HG03432 (cell line): ENCODE measurements at regions not wholly inside any gene's neighbourhood (a gene's known extent, or its start where the extent isn't known, plus 50 kb on each side); places are given as distances from the start of the nearest gene placed in this dataset.
"Not testable (repeated sequence)": the region's sequence is repeated elsewhere in the genome, so short reads cannot be mapped to it uniquely, and the experiment has no call there.

Experiments used
- ATAC-seq: cut with Tn5 transposase; IDR thresholded peaks from one replicate; pipeline ENCODE4 v1.9.1; 2021; ENCODE audit warnings: mild to moderate bottlenecking, moderate library complexity; ENCODE audit not compliant: unreplicated experiment

- ATAC-seq = no peak
Measured at GRCh38 chr12:105523164-105524057, 192.9 kb downstream of the C12orf75 start.

DNA sequence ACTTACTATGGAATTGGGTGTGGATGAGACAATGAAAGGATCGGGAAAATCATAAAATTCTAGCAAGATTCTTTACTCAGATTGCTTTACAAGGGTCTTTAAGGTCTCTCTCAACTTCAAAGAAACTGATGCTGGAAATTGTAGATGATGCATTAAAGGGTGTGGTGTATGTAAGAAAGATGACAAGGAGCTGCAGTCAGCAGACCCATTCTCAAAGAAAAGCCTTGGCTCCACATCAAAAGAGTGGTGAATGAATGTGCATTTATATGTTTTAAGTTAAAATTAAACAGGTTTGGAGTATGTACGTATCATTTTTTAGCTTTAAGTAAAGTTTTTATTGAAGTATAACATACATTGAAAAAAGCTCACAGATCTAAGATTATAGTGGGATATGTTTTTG, 194.5 kb downstream of the C12orf75 start:
- no peak for ATAC-seq

DNA sequence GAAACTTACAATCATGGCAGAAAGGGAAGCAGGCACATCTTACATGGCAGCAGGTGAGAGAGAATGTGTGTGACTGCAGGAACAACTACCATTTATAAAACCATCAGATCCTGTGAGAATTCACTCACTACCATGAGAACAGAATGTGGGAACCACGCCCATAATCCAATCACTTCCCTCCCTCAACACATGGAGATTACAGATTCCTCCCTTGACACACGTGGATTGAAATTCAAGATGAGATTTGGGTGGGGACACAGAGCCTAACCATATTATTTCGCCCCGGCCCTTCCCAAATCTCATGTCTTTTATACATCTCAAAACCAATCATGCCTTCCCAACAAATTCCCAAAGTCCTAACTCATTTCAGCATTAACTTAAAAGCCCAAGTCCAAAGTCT, 203.6 kb downstream of the C12orf75 start:
- no peak for ATAC-seq

GRCh38 chr12:105535033-105535432, 204.5 kb downstream of the C12orf75 start:
- not testable (repeated sequence) for ATAC-seq

DNA sequence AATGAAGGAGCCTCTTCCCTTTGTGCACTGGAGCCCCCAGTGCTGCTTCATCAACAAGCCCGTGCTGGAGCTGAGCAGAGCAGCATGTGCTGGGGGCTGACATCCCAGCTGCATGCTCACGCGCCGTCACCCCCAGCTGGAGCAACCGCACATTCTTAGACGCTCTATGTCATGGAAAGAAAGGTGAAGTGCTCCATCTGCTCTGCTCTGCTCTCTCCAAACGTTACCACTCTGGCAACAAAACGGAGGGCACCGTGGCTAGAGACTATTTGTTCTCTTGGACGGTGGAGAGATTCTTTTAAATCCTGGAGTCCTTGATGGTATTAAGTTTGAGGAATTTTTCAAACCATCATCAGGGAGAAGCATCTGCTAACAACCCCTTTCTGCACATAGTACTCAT, 208.4 kb downstream of the C12orf75 start:
- no peak for ATAC-seq

DNA sequence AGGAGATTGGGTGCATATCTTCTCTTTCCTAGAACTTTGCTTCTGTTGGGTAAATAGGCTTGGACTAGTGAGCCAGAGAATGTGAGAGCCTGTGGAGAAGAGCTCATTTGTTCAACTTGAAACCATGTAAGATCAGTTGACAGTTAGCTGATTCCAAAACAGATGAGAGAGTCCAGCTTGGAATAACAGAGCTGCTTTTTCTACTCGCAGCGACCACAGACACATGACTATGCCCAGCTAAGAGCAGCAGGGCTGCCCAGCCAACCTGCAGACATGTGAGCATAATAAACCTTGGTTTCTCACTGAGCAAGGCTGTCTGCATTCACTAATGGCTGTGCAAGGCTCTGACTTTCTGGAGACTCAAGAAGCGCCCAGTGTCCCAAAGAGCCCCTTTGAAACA, 209.2 kb downstream of the C12orf75 start:
- ATAC-seq = no peak

DNA sequence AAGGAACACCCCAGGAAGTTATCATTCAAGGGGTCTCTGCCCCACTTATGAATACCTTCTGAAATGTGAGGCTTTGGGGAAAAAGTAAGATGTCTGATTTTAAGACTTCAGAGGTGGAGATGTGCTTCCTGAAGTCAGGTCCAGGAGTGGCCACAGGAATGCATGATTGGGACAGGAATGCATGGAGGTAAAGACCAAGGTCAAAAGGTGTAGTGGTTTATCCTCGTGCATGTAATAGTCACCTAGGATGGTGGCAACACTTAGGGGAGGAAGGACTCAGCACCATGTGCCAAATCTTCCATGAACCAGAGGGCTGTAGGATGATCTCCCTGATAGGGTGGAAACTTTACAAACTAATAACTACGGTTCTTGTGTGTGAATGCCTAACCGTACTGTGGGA, 217.3 kb downstream of the C12orf75 start:
- no peak for ATAC-seq

- no peak for ATAC-seq
Measured at GRCh38 chr12:105548626-105549025, 218.1 kb downstream of the C12orf75 start.

DNA sequence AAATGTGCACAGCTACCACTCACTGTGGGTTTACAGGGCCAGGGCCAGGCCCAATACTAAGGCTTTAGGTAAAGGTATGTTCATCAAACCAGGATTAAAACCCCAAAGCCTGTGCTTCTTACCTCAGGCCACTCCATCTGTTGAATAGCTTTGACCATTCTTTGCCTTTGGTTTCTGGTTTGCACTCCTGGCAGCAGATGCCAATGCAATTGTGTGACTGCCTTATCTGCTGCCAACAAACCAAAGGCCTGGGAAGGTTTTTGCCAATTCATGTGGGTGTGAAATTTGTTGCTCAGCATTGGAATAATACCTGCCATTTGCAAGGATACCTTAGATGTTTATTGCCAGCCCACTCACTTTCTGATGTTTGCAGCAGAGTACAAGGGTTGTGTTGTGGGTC, 221.6 kb downstream of the C12orf75 start:
- no peak for ATAC-seq

- ATAC-seq = no peak
Measured at GRCh38 chr12:105554223-105554678, 223.8 kb downstream of the C12orf75 start.

- ATAC-seq = no peak
Measured at GRCh38 chr12:105554856-105555255, 224.4 kb downstream of the C12orf75 start.

- ATAC-seq = no peak
Measured at GRCh38 chr12:105555556-105556295, 225.2 kb downstream of the C12orf75 start.

- no peak for ATAC-seq
Measured at GRCh38 chr12:105559310-105559709, 228.8 kb downstream of the C12orf75 start.

DNA sequence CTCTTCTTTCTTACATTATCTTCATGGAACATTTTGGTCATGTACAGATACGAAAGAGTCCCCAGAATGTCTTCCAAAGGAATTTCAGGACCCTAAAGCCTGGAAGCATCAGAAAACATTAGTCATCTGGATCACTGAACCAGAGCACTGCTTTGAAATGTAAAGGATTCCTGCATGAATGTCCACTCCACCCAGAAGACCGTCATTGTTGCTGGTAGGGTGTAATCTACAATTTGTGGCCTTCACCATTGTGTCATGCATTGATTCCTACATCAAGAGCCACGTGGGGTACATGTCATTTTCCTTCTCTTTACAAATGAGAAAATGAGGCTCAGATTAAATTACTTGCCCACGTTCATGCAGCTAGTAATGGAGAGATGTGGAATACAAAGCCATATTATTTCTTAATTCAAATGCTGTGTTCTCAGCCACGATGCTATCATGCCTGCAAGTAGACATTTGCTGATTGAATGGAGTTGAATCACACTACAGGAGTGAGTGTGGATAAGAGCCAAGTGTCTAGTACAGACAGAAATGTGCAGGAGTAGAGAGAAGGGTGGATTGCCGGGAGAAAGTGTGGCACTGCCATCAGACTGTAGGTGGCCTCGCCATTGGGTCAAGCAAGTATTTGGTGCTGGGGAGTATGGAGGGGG, 231.2 kb downstream of the C12orf75 start:
- ATAC-seq = no peak

DNA sequence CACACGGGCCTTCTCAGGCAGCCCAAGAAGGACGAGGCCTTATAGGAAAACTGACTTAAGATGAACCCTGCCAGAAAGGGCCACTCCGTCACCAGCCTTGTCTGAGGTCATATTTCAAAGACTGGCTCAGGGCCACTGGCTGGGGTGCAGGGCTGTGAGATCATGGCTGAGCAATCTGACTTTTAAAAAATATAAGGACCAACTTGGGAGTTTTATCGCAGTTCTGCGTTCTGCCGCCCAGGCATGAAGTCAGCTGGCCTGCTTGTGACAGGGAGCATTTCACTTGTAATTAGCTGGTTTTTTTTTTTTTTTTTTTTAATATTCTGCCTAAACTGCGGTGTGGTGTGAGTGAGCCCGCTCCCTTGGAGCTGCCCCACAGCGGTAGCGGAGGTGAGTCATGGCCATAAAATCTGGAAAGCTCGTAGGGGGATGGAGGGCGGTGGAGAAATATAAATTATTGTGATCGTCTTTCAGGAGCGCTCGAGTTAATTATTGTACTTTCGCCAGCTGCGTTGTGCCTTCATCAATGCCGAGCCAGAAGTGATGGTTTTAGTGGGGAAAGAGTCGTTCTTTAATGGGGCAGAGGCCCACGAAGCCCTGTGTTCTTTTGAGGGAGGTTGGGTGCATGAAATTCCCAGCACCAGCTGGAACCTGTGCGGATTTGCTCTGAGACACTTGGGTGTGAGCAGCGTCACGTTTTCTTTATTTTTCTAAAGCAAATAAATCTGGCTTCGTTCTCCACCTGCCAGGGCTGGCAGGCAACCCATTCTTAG, 231.9 kb downstream of the C12orf75 start:
- ATAC-seq = no peak

DNA sequence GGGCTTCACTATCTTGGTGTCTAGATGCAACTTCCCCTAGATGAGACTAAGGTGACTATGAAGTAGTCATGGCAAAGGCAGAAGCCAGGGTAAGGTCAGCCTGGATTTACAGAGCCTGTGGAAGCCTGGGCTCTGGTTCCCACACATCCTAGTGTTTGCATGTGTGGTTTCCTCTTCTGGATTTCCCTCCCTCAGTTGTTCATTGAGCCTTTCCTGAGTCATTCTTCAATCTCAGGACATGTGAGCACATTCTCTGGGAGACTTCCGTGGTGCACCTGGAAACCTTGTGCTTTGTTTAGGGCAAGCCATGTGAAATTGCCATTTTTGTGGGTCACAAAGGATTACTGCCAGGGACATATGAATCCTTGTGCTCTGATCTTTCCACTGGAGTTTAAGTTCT, 236.6 kb downstream of the C12orf75 start:
- no peak for ATAC-seq

DNA sequence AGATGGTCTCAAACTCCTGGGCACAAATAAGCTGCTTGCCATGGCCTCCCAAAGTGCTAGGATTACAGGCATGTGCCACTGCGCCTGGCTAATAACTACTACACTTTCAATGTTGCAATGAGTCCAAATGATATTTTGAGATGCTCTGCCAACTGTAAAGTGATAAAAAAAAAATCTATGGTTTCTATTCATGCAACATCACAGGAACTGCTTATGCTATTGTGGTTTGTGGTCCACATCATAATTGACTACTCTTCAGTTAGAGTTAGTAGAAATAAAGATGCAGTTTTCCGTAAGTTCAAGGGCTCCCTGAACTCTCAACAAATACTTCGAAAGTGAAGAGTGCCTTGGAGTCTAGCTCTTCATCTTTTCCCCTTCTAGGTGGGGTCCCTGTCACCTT, 239.4 kb downstream of the C12orf75 start:
- ATAC-seq = no peak

- no peak for ATAC-seq
Measured at GRCh38 chr12:105570944-105571343, 240.5 kb downstream of the C12orf75 start.

DNA sequence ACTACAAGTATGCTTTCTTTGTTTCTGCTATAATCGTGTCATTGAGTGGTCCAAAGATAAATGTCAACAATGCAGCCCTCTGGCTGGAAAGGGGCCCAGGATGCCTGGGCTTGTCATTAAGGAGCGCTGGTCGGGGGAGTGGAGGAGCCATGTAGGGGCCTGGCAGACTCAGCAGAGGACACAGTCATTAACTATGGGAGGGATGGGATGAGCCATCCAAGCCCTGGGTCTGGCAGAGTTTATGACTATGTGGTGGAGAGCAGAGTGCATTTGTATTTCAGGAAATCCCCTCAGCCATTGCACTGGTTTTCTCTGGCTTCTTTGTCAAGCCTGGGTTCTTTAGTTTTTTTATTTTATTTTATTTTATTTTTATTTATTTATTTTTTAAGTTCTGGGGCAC, 243.1 kb downstream of the C12orf75 start:
- no peak for ATAC-seq

DNA sequence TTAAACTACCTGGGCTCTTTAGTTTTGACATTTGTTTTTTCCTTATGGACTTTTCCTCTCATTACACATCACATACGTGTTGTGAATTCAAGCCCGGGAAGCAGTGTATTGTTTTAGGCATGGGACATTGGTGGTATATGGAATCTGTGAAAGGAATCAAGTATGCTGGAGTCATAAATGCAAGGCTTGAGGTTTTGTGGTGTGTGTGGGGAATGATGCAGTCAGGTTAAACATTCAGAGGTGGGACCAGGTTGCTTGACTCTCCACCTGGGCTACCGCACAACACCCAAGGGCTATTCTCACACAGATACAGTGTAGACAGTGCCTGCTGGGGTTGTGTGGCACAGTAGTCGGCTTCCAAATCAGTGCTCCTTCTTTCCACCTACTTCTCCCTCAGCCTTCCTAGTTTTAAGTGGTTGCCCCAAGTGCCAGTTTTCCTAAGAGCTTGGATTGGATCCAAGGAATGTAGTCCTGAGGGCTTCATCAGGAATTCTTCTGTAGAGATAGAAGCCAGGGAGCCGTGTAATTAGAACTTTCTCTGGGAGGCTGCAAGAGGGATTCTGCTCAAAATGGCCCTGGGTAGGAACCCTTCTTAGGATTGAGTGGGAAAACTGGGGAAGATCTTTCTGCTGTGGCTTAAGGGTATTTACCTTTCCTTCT, 243.7 kb downstream of the C12orf75 start:
- no peak for ATAC-seq
